ENCODE measurements at regions not wholly inside any gene's neighbourhood (a gene's known extent, or its start where the extent isn't known, plus 50 kb on each side); places are given as distances from the start of the nearest gene placed in this dataset.
"Not testable (repeated sequence)": the region's sequence is repeated elsewhere in the genome, so short reads cannot be mapped to it uniquely, and the experiment has no call there.

DNA sequence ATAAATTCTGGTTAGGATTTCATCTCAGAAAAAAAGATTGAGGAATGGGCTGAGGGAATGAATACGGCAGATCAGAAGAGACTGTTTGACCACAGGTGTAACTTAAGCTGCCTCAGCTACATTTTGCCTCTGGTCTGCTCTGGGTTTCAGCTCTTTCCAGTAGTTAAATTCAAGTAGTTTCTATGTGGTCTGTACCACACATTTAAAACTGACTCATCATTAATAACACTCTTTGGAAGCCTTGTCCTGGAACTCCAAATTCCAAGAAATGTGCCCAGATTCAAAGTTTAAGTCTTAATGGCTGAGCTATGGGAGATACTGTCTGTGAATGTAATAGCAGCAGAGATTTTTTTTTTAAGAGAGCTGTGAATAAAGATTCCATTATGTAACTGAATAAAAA lies 133.1 kb upstream of the IGSF10 start:
- no peak for DNase-seq

DNA sequence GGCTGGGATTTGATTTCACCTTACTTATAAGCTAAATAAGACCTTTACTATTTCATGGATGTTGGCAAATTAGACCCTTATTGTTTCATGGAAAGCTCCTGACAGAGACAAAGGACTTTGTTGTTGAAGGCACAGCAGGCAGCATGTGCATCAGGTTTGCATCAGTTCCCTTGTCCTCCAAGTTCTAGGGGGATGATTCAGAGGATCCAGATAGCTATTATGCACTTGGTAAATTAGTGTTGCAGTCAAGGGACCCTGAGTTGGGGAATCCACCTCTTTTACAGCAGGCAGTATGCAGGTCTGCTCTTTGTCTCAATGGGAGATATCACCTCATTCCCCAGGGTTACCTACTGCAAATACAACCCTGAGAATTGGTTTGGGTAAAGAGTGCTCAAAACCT lies 131.4 kb upstream of the IGSF10 start:
- no peak for DNase-seq

DNA sequence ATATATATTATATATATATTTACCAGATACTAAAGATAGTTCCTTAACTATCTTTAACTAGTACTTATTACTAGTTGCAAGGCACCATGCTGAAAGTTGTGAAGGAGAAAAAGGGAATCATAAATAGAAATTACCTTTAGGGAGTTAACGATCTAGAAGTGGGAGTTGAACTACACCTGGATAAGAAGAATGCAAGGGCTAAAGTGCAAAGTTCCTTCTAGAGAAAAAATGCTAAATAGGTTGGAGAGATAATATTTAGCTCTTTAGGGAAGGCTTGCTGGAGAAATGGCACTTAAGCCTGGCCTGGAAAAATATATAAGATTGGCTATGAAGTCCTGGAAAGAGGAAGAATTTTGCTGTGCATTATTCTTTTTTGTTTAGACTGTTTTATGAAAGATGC lies 130.6 kb upstream of the IGSF10 start:
- no peak for DNase-seq

DNA sequence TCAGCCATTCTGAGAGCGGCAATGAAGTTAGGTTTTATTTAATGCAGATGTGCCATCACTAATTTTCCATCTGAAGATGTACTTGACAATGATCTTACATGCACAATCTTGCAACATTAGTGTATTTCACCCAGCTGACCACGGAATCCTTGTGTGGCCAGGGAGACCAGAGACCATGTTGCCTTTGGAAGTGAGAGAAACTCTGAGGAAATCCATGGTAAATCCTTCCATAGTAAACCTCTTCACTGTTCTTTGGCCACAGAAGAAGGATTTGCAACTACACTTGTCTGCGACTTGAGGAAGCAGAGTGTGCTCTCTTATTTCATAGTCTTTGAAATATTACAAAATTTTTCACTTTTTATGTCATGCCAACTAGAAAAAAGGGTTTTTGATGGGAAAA lies 128.4 kb upstream of the IGSF10 start:
- no peak for DNase-seq

DNA sequence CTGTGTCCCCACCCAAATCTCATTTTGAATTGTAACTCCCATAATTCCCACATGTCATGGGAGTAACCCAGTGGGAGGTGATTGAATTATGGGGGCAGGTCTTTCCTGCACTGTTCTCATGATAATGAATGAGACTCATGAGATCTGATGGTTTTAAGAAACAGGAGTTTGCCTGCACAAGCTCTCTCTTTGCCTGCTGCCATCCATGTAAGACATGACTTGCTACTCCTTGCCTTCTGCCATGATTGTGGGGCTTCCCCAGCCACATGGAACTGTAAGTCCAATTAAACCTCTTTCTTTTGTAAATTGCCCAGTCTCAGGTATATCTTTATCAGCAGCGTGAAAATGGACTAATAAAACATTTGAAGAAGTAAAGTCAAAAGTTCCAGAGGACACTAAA lies 126.8 kb upstream of the IGSF10 start:
- DNase-seq = not testable (repeated sequence)

DNA sequence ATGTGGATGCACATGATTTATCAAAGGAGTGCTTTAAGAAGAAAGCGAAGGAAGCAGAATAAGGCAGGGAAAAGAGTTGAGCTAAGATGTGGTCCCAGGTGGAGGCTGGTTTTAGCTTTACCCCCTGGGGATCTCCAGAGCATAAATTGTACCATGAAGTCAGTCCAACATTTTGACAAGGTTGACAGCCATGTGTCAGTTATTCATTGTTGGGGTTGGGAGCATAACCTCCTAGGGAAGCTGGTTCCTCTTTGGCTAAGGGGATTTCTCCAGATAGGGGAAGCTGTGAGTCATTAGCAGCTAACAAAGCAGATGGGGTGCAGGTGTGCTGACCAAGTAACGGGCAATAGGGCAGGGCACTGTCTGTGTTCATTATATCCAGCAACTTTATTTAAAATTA lies 123.7 kb upstream of the IGSF10 start:
- no peak for DNase-seq

DNA sequence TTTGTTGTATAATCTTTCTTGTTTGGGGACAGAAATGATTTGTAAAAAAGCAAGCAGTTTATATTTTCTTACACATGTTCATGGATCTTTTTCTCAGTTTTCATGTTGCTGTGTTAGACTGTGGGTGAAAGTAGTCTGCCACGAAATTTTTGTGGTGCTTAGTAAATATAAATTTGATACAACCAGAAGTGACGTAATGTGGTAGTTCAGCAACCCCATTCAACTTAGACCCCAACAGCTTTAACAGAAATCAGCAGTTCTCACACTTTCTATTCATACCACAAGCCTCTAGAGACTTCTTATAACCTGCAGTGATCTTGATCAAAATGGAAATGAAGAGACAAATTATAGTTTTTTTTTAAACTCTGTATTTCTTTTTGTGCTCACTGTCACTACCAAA lies 120.2 kb upstream of the IGSF10 start:
- DNase-seq = no peak

DNA sequence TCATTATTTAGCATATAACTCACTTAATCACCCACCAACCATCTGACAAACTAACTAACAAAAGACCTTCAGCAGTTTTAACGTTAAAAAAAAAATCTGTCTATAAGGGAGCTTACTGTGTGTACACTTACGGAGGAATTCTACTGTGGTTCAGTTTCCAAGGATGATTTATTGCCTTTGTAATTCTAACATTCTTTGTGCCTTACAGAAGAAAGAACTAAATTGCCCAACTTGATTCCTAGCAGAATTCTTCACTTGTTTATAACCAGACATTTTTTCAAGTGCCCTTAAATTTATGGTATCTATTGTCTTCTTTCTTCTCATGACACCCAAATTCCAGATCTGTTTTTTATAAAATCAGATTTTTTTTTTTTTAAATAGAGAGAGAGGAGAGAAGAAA lies 119.7 kb upstream of the IGSF10 start:
- DNase-seq = no peak

DNA sequence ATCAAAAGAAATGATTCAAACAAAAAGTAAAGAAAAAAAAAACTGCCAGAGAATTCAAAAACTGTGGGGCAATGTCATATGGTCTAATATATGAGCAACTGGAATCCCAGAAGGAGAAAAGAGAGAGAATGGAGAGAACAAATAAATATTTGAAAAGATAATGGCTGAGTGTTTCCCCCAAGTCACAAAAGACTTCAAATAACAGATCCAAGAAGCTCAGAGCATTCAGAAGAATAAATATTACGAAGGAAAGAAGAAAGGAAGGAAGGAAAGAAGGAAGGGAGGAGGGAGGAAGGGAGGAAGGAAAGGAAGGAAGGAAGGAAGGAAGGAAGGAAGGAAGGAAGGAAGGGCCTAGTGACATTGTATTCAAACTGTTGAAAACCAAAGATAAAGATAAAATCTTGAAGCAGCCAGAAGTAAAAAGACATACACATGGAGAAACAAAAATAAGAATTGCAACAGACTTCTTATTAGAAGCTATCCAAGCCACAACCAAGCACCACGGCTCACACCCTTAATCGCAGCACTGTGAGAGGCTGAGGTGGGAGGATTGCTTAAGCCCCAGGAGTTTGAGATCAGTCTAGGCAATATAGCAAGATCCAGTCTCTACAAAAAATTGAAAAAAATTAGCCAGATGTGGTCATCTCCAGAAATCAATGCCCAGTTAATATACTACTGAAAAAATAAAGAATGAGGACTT lies 118.9 kb upstream of the IGSF10 start:
- DNase-seq = no peak

DNA sequence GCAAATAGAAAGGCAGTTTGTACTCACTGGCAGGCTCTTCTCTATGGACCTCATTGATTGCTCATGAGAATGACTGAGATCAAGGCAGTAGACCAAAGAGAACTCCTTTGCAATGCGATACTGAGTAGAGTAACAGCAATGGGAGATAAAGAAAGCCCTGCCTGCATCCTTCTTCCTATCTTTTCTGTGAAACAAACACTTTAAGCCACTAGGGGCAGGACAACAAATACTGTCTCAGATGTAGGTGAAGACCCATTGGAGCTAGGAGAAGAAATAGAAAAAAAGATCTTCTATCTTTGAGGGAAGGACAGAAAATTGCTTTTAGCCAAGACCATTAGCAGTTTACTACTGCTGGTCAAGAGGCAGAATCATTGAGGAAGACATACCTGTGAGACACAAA lies 117.6 kb upstream of the IGSF10 start:
- no peak for DNase-seq

DNA sequence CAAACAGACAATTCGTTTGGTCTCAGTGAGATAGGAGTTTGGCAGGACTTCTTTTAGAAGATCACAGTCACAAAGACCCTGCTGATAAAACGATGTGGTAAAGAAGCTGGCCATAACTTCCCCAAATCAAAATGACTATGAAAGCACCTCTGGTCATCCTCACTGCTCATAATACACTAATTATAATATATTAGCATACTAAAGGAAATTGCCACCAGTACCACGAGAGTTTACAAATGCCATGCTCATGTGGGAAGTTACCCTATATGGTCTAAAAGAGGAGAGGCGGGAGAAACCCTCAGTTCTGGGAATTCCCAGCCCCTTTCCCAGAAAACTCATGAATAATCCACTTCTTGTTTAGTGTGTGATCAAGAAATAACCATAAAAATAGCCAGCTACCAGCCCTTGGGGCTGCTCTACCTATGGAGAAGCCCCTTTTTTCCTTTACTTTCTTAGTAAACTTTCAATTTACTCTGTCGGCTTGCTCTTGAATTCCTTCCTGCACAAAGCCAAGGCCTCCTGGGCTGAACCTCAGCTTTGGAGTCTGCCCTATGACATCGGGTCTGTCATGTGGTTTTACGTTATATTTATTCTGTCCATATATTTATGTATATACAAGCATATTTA lies 115.8 kb upstream of the IGSF10 start:
- DNase-seq = no peak

DNA sequence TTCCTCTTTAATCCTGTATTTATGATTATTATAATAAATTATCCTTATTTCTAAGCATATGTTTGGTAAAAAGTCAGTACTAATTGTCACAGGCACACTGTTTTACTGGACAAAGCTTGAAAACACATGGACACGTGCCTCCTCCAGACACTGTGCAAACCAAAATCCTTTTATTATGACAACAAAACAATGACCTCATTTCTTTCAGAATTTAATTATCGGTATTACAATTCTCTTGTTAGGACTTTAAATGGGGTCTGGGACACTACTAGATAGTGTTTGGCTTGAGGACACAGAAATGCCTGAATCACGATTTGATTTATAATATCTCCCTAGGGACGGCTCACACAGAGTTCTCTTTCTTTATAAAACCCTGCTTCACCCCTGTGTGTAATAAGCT lies 107.3 kb upstream of the IGSF10 start:
- DNase-seq = no peak

DNA sequence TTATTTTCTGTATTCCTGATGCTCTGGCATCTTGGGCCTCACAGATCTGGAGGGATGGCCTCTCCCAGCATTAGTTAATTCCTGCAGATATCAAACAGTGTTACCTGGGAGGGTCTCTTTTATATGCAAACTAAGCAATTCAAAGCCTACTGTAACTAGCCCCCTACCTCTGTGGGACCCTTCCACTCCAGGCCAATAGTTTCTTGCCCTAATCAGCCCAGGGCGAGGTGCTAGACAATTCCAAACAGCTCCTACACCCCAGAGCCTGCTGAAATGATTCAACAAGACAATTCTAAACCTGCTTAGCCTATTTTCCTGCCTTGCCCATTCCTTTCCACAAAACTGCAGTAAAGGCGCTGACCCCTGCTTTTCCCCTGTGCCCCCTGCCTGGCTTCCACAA lies 106.6 kb upstream of the IGSF10 start:
- no peak for DNase-seq

DNA sequence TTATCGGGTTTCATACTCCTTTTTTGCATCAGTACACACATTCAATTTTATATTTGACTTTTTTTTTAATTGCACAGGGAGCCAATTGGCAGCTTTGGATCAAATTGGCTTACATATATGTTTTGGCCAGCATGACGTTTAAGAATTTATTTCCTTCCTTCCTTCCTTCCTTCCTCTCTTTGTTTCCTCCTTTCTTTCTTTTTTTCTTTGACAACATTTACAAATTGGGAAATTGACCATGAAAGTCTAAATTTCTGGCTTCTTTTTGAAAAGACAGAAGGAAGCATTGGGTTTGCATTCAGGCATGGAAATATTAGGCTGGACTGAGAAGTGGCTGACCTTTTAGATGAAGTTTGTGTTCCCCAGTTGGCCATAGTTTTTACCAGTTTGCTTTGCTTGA lies 103.4 kb upstream of the IGSF10 start:
- DNase-seq = no peak

DNA sequence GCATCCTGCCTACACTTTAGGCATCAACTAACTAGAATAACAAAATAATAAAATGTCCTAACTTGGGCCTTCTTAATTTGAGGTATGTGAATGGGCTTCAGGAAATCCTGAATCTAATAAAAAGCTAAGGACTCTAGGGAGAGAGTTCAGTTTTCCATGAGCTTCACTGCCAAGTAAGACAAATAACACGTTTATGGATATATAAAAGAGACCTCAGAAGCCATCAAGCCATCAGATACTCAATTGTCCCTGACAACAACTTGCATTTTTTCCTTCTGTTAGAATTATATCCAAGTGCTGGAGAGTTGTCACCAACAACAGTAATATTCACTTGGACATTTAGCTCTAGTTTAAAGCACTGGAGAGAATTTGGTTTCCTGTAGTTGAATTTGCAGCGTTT lies 102.4 kb upstream of the IGSF10 start:
- DNase-seq = no peak

DNA sequence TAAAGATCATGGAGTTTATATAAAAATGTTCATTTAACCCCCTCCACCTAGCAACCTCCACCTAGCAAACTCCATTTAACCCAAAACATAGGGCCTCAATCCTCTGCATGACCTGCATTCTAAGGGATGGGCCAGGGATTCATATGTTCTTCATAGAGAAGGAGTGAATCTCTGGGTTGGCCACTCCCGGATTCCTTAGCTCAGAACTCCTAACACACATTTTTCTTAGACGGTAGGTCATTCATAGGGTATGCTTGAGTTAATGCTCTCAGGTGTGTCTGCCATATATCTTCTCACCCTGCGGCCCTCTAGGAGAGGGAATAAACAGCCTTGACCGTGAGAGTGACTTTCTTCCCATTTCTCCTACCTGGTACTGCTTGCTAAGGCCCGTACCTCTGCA lies 102.0 kb upstream of the IGSF10 start:
- DNase-seq = no peak

DNA sequence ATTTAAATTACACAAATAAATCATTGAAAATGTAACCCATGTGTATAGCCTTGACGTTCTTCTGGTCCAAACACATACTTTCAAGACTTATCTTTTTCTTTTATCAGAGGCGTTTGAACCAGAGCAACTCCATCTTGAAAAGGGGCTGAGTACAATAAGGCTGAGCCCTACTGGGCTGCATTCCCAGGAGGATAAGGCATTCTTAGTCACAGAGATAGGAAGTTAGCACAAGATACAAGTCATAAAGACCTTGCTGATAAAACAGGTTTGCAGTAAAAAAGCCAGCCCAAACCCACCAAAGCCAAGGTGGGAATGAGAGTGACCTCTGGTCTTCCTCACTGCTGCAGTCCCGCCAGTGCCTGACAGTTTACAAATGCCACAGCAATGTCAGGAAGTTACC lies 101.0 kb upstream of the IGSF10 start:
- DNase-seq = no peak

DNA sequence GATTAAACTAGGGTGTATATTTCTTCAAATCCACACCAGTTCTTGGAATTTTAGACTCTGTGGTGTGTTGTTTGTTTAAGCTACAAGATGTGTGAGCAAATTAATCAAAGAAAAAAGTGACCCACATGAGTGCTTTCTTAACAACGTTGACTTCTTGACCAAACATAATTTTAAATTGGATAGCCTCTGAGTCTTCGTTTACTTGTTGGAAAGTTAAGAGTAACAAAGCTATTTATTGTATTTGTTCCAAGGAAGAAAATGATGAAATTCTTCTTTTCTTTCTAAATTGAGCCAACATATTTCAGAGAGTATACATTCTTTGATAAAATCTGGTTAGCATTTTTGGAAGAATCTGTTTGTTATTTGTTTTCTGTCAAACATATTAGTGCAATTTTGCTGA lies 99.9 kb upstream of the IGSF10 start:
- no peak for DNase-seq

DNA sequence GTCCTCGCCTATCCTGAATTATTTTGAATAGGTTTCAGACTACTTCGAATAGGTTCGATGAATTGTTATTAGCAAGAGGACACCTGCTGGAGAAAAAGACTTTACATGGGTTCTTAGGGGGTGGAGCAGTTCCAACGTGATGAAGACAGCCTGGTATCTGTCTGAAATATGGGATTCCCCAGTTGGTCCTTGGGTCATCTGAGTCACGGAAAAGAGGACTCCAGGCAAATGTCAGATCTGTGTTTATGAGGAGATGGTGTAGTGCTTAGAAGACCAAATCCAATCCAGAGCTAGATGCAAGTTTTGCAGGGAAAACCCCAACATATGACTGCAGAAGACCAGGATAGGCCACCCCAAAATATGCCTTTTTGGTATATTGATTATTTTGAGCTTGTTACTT lies 98.9 kb upstream of the IGSF10 start:
- no peak for DNase-seq

DNA sequence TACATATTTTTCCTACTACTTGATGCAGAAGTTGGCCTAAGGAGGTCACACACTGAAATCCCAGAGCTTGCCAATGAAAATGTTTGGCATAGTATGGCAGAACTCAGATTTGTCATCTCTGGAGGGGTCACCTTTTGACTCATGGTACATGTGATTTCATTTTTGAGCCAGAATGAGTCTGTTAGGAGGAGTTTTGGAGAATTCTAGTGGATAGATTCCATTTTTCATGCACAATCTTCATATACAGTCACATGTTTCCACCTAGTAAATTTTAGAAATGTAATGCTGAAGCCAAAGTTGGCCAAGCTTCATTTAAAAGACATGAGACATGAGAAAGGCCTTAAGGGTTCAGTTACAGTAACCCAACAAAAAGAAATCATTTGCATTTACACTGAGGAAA lies 97.8 kb upstream of the IGSF10 start:
- no peak for DNase-seq

DNA sequence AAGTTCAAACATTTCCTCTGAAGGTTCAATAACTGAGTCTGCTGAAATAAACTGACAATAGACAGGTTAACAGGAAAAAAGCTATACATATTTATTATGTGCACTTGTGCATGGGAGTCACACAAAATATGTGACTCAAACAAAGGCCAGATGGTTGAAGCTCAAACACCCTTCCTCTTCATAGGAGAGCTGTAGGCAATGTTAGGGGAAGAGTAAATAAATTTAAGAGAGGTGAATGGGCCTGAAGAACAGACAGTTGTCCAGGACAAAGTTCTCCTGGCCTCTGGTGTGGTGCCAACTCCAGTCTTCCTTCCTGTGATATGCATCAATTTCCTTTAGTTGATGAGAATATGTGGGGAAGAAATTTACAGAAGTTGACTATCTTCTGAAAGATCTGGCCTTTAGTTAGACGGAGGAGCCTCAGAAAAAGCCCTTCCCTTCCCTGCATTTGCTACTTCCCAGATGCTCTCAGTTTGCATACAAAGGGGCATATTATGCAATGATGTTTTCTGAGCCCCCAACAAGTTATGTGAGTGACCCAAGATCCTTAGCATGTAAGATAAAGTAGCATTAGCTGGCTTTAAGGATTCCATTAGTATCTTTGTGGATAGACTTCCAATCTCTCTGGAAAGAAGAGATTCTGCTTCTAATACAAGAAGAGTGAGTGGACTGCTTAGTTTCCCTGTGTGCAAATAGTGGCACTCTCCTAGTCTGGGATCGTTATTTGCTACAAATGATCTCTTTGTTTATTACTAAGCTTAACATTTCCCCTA lies 96.4 kb upstream of the IGSF10 start:
- no peak for DNase-seq

DNA sequence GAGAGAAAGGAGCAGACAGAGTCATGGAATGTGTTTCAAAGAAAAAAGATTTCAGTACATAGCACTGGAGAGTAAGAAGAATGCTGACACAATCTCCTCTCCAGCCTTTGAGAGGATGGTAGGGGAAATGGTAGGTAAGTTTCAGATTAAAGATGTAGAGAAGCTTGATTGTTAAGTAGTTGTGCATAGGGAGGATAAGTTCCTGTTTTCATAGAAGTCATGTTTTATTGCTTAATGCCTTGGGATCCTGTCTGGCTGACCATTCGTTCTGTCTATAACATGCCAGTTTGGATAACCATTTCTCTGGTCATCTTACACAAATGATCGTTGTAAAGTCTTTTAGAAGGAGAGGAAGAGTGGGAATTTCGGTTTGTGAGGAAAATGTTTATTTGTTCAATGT lies 95.7 kb upstream of the IGSF10 start:
- DNase-seq = no peak

DNA sequence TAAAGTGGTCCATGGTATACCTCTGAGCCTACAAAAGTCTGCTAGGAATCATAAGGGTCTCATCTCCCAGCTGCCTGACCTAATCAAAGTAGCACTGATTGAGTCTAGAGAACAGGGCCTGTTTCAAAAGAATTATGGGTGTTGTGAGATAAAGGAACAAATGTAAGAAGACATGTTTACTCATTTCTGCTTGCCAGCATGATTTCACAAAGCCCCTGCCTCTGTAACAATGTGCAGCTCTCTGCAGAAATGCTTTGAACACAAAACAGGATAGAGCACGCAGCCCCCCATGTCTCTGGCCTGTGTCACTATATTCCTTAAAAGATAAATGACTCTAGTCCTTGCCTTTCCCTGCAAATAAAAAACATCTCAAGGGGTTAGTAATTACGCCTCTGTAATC lies 94.7 kb upstream of the IGSF10 start:
- no peak for DNase-seq

DNA sequence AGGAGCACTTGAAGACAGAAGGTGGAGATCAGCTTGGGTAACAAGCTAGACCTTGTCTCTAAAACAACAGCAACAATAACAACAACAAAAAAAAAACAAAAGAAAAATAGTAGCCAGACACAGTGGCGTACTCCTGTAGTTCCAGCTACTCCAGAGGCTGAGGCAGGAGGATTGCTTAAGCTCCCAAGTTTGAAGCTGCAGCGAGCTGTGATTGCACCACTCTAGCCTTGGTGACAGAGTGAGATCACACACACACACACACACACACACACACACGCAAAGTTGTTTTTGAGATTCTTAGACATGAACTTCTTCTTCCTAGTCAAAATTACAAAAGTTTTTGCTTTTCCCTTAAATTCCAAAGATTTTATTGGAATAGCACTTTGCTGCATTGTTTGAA lies 93.0 kb upstream of the IGSF10 start:
- DNase-seq = no peak

DNA sequence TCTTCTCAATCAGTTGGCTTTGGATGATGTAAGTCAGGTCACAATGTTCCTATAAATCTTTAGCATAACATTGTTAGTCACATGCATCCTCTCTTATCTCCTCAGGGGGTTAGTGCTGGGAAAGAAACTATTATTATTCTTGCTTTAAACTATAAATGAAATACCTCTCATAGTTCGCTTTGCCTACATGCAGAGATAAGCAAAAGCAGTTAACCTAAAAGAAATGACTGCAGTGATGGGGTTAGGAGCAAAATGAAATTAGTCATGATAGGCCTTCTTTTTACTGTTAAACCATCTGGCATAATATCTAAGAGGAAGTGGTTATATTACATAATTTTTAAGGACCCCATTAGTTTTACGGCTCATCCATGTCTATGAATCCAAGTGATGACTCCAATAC lies 91.7 kb upstream of the IGSF10 start:
- DNase-seq = no peak
